ENCODE measurements at regions not wholly inside any gene's neighbourhood (a gene's known extent, or its start where the extent isn't known, plus 50 kb on each side); places are given as distances from the start of the nearest gene placed in this dataset.

DNA sequence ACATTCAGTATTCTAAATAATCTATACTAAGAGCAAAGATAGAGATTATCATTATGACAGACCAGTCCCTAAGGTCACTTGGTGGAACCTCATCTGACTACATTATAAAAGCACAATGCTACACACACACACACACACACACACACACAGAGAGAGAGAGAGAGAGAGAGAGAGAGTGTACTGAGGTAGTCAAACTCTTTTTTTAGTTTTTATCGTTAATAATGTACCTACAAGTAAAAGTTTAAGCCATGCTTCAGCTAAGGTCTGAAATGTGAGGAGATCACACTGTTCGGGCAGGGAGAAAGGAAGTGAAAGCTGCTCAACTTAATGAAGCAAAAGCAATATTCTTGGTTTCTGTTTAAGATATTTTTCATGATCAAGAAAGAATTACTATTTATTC is 75.8 kb upstream of the CCDC160 start:
- TF ChIP-seq CTCF (IDR thresholded peaks at IDR 0.05; ENCODE audit: low read length) (no peak), EZH2phosphoT487 (IDR thresholded peaks at IDR 0.05; ENCODE audit: low read length) (no peak), EZH2 (optimal IDR thresholded peaks at IDR 0.05; ENCODE audit: low read depth, low read length) (no peak)
- Histone ChIP-seq H3K27ac (ENCODE audit: low read length) (no peak overlapping the region), H3K4me2 (ENCODE audit: low read depth, low read length) (no peak overlapping the region), H3K9ac (ENCODE audit: low read length) (no peak overlapping the region), H3K4me1 (ENCODE audit: low read length) (no peaks in the 10 kb centered on the region), H3K9me3 (replicated peaks; ENCODE audit: insufficient read depth, low read length) (no peaks in the 10 kb centered on the region), H3K4me3 (ENCODE audit: low read length) (no peak overlapping the region), H3K27me3 (replicated peaks; ENCODE audit: insufficient read depth, low read length) (no peaks in the 10 kb centered on the region), H3K79me2 (ENCODE audit: low read length) (no peaks in the 10 kb centered on the region), H4K20me1 (ENCODE audit: insufficient read depth, low read length) (no peaks in the 10 kb centered on the region), H3K9me2 (replicated peaks; ENCODE audit: insufficient read depth, low read length) (no peaks in the 10 kb centered on the region), H3K36me3 (replicated peaks; ENCODE audit: insufficient read depth, low read length) (no peaks in the 10 kb centered on the region), H2AFZ (ENCODE audit: low read length) (no peak overlapping the region), H3F3A (ENCODE audit: insufficient read depth, low read length) (no peaks in the 10 kb centered on the region)
- DNase-seq, result no peak

GRCh38 chrX:134162032-134162431 is 75.0 kb upstream of the CCDC160 start:
- no peak overlapping the region for H3K9ac ChIP-seq (ENCODE audit: low read length)
- no peak overlapping the region for H3K4me2 ChIP-seq (ENCODE audit: low read depth, low read length)
- H3K9me3 ChIP-seq (replicated peaks; ENCODE audit: insufficient read depth, low read length), result no peaks in the 10 kb centered on the region
- TF ChIP-seq EZH2 (optimal IDR thresholded peaks at IDR 0.05; ENCODE audit: low read depth, low read length), result no peak
- no peak for TF ChIP-seq CTCF (IDR thresholded peaks at IDR 0.05; ENCODE audit: low read length)
- TF ChIP-seq EZH2phosphoT487 (IDR thresholded peaks at IDR 0.05; ENCODE audit: low read length), result no peak
- no peak overlapping the region for H3K27ac ChIP-seq (ENCODE audit: low read length)
- H3F3A ChIP-seq (ENCODE audit: insufficient read depth, low read length), result no peaks in the 10 kb centered on the region
- DNase-seq, result no peak
- H3K4me1 ChIP-seq (ENCODE audit: low read length), result no peaks in the 10 kb centered on the region
- H4K20me1 ChIP-seq (ENCODE audit: insufficient read depth, low read length), result no peaks in the 10 kb centered on the region
- no peaks in the 10 kb centered on the region for H3K27me3 ChIP-seq (replicated peaks; ENCODE audit: insufficient read depth, low read length)
- no peaks in the 10 kb centered on the region for H3K36me3 ChIP-seq (replicated peaks; ENCODE audit: insufficient read depth, low read length)
- no peak overlapping the region for H2AFZ ChIP-seq (ENCODE audit: low read length)
- H3K79me2 ChIP-seq (ENCODE audit: low read length), result no peaks in the 10 kb centered on the region
- no peaks in the 10 kb centered on the region for H3K9me2 ChIP-seq (replicated peaks; ENCODE audit: insufficient read depth, low read length)
- H3K4me3 ChIP-seq (ENCODE audit: low read length), result no peak overlapping the region

DNA sequence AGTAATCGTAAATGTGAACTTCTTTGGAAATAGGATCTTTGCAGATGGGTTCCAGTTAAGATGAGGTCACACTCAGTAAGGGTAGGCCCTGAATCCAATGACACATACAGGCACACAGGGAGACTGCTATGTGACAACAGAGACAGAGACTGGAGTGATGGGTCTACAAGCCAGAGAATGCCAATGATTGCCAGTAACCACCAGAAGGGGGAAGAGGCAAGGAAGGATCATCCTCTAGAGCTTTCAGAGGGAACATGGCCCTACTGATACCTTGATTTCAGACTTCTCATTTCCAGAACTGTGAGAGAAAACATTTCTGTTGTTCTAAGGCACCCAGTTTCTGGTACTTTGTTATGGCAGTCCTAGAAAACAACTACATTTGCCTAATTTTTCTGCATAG is 73.1 kb upstream of the CCDC160 start:
- H3F3A ChIP-seq (ENCODE audit: insufficient read depth, low read length), result no peaks in the 10 kb centered on the region
- no peaks in the 10 kb centered on the region for H3K9me2 ChIP-seq (replicated peaks; ENCODE audit: insufficient read depth, low read length)
- H2AFZ ChIP-seq (ENCODE audit: low read length), result no peak overlapping the region
- no peaks in the 10 kb centered on the region for H3K27me3 ChIP-seq (replicated peaks; ENCODE audit: insufficient read depth, low read length)
- H3K4me1 ChIP-seq (ENCODE audit: low read length), result no peaks in the 10 kb centered on the region
- TF ChIP-seq EZH2 (optimal IDR thresholded peaks at IDR 0.05; ENCODE audit: low read depth, low read length) (no peak), EZH2phosphoT487 (IDR thresholded peaks at IDR 0.05; ENCODE audit: low read length) (no peak)
- no peak overlapping the region for H3K4me3 ChIP-seq (ENCODE audit: low read length)
- H4K20me1 ChIP-seq (ENCODE audit: insufficient read depth, low read length), result no peaks in the 10 kb centered on the region
- no peak overlapping the region for H3K4me2 ChIP-seq (ENCODE audit: low read depth, low read length)
- no peaks in the 10 kb centered on the region for H3K9me3 ChIP-seq (replicated peaks; ENCODE audit: insufficient read depth, low read length)
- no peak overlapping the region for H3K9ac ChIP-seq (ENCODE audit: low read length)
- H3K27ac ChIP-seq (ENCODE audit: low read length), result no peak overlapping the region
- DNase-seq, result no peak
- no peaks in the 10 kb centered on the region for H3K79me2 ChIP-seq (ENCODE audit: low read length)
- no peaks in the 10 kb centered on the region for H3K36me3 ChIP-seq (replicated peaks; ENCODE audit: insufficient read depth, low read length)

GRCh38 chrX:134167591-134168203 is 69.3 kb upstream of the CCDC160 start:
- Histone ChIP-seq H3K27me3 (replicated peaks; ENCODE audit: insufficient read depth, low read length) (no peaks in the 10 kb centered on the region), H3K9ac (ENCODE audit: low read length) (no peak overlapping the region), H3K9me3 (replicated peaks; ENCODE audit: insufficient read depth, low read length) (no peaks in the 10 kb centered on the region), H3K4me2 (ENCODE audit: low read depth, low read length) (no peak overlapping the region), H3K9me2 (replicated peaks; ENCODE audit: insufficient read depth, low read length) (no peaks in the 10 kb centered on the region), H3K4me1 (ENCODE audit: low read length) (no peaks in the 10 kb centered on the region), H2AFZ (ENCODE audit: low read length) (no peak overlapping the region), H4K20me1 (ENCODE audit: insufficient read depth, low read length) (no peaks in the 10 kb centered on the region), H3F3A (ENCODE audit: insufficient read depth, low read length) (no peaks in the 10 kb centered on the region; the same call in 1 of the 2 replicates), H3K4me3 (ENCODE audit: low read length) (no peak overlapping the region), H3K27ac (ENCODE audit: low read length) (no peak overlapping the region), H3K79me2 (ENCODE audit: low read length) (no peaks in the 10 kb centered on the region), H3K36me3 (replicated peaks; ENCODE audit: insufficient read depth, low read length) (no peaks in the 10 kb centered on the region)
- TF ChIP-seq CTCF (IDR thresholded peaks at IDR 0.05; ENCODE audit: low read length) (no peak), EZH2phosphoT487 (IDR thresholded peaks at IDR 0.05; ENCODE audit: low read length) (no peak), EZH2 (optimal IDR thresholded peaks at IDR 0.05; ENCODE audit: low read depth, low read length) (no peak)
- no peak for DNase-seq

Measured in MM.1S (cell line).